CD4-positive, CD25-positive, alpha-beta regulatory T cell (primary cell): ENCODE measurements at regions not wholly inside any gene's neighbourhood (a gene's known extent, or its start where the extent isn't known, plus 50 kb on each side); places are given as distances from the start of the nearest gene placed in this dataset.

Source experiments
- ATAC-seq, 2 donors: fragments of 150-1000 bp; cut with Tn5 transposase; one replicate each; pipeline ENCODE4 v1.10.0; 2021; ENCODE audit warnings: low read depth in 2 of 2, moderate number of reproducible peaks in 2 of 2, moderate library complexity in 1 of 2
- DNase-seq, 3 donors: peaks; one replicate each; pipeline versions ENCODE4 v3.0.0 to v3.0.0-alpha.2; 2012 to 2022; ENCODE audit warnings: mixed read lengths in 1 of 3
- H3K27ac ChIP-seq: one replicate; pipeline ENCODE4 v1.7.0; 2013; ENCODE audit warnings: mild to moderate bottlenecking, low read length; ENCODE audit not compliant: insufficient read depth, poor library complexity, severe bottlenecking
- H3K27me3 ChIP-seq: one replicate; pipeline ENCODE4 v1.7.0; 2013; ENCODE audit warnings: low read length; ENCODE audit not compliant: control insufficient read depth, insufficient read depth
- H3K36me3 ChIP-seq: one replicate; pipeline ENCODE4 v1.7.0; 2013; ENCODE audit warnings: mild to moderate bottlenecking, low read length, moderate library complexity; ENCODE audit not compliant: control insufficient read depth, insufficient read depth
- H3K4me1 ChIP-seq: 2 replicates; pipeline ENCODE4 v1.7.0; 2013; ENCODE audit warnings: mild to moderate bottlenecking, low read length; ENCODE audit not compliant: insufficient read depth, control insufficient read depth, poor library complexity, severe bottlenecking
- H3K4me3 ChIP-seq: one replicate; pipeline ENCODE4 v1.7.0; 2013; ENCODE audit warnings: low read depth, mild to moderate bottlenecking, low read length, moderate library complexity
- H3K9me3 ChIP-seq, 2 experiments: 1 replicate in 1 of 2; 2 replicates in 1 of 2; pipeline ENCODE4 v1.7.0; 2013; ENCODE audit warnings: low read length in 2 of 2, mild to moderate bottlenecking in 1 of 2, moderate library complexity in 1 of 2; ENCODE audit not compliant: control insufficient read depth in 2 of 2
- H3K27ac Mint-ChIP-seq, 3 donors: one replicate each; pipeline ENCODE4 v1.8.0; 2020 to 2022; ENCODE audit warnings: mild to moderate bottlenecking in 3 of 3, mixed read lengths in 3 of 3, moderate library complexity in 2 of 3
- H3K27me3 Mint-ChIP-seq: one replicate; pipeline ENCODE4 v1.8.0; 2022; ENCODE audit warnings: mild to moderate bottlenecking, mixed read lengths
- H3K36me3 Mint-ChIP-seq: one replicate; pipeline ENCODE4 v1.8.0; 2020; ENCODE audit warnings: mixed read lengths
- H3K4me1 Mint-ChIP-seq, 4 donors: one replicate each; pipeline ENCODE4 v1.8.0; 2020 to 2022; ENCODE audit warnings: mixed read lengths in 4 of 4, mild to moderate bottlenecking in 1 of 4
- H3K4me3 Mint-ChIP-seq, 4 donors: one replicate each; pipeline ENCODE4 v1.8.0; 2020 to 2022; ENCODE audit warnings: mild to moderate bottlenecking in 4 of 4, mixed read lengths in 4 of 4, moderate library complexity in 3 of 4
- H3K9me3 Mint-ChIP-seq, 7 donors: one replicate each; pipeline ENCODE4 v1.8.0; 2020 to 2022; ENCODE audit warnings: mixed read lengths in 7 of 7, mild to moderate bottlenecking in 3 of 7, moderate library complexity in 2 of 7

DNA sequence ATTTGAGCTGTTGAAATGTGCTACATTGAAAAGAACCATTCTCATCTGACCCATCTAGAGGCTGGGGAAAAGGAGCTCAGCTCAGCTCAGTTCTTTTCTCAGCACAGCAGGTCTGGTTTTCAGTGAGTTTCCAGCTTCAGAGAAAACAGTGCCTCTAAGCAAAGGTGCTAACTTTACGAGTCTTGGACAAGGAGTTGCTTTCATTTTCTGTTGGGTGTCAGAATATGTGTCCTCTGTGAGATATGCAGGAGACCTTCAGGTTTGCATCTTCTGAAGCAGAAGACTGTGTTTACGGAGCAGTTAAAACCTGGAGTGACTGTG lies 321.3 kb upstream of the USP24 start:
- H3K36me3 Mint-ChIP-seq = no peaks in the 10 kb centered on the region
- H3K4me3 Mint-ChIP-seq = no peak overlapping the region
- ATAC-seq (no peak), DNase-seq (no peak)
- no peaks in the 10 kb centered on the region for H3K27me3 Mint-ChIP-seq
- H3K9me3 Mint-ChIP-seq = peaks cover 0 to 2% (median 0%) of the 10 kb centered on the region in 7 donors
- H3K27ac Mint-ChIP-seq = no peak overlapping the region
- no peaks in the 10 kb centered on the region for H3K4me1 Mint-ChIP-seq
- H3K36me3 ChIP-seq = no peaks in the 10 kb centered on the region
- no peak overlapping the region for H3K4me3 ChIP-seq
- H3K27ac ChIP-seq = no peak overlapping the region
- H3K9me3 ChIP-seq = no peaks in the 10 kb centered on the region
- H3K27me3 ChIP-seq = no peaks in the 10 kb centered on the region
- H3K4me1 ChIP-seq = no peaks in the 10 kb centered on the region

DNA sequence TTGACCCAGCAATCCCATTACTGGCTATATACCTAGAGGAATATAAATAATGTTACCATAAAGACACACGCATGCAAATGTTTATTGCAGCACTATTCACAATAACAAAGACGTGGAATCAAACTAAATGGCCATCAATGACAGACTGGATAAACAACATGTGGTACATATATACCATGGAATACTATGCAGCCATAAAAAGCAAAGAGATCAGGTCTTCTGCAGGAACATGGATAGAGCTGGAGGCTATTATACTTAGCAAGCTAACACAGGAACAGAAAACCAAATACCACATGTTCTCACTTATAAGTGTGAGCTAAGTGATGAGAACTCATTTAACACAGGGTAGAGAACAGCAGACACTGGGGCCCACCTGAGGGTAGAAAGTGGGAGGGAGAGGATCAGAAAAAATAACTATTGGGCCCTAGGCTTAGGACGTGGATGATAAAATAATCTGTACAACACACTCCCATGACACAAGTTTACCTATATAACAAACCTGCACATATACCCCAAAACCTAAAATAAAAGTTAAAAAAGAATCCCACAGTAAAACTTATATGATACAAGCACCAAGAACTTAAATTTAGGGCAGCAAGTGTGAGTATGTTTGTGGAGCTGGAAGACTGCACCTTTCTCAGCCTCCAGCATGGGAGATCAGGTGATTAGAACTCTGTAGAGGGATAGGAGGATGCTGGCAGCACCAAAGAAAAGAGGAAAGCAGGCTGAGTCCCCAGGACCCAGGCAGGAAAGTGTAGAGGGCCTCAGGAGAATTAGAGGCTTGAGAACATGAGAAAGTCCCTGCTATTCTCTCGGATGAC lies 320.8 kb upstream of the USP24 start:
- H3K36me3 Mint-ChIP-seq = no peaks in the 10 kb centered on the region
- Histone ChIP-seq H3K4me3 (no peak overlapping the region), H3K9me3 (no peaks in the 10 kb centered on the region), H3K36me3 (no peaks in the 10 kb centered on the region), H3K27me3 (no peaks in the 10 kb centered on the region), H3K27ac (no peak overlapping the region), H3K4me1 (no peaks in the 10 kb centered on the region)
- ATAC-seq = no peak
- no peak for DNase-seq
- H3K27me3 Mint-ChIP-seq = peaks cover 1% of the 10 kb centered on the region
- no peak overlapping the region for H3K27ac Mint-ChIP-seq
- H3K4me3 Mint-ChIP-seq = no peak overlapping the region
- H3K9me3 Mint-ChIP-seq = peaks cover 0 to 2% (median 0%) of the 10 kb centered on the region in 7 donors
- H3K4me1 Mint-ChIP-seq = no peaks in the 10 kb centered on the region

DNA sequence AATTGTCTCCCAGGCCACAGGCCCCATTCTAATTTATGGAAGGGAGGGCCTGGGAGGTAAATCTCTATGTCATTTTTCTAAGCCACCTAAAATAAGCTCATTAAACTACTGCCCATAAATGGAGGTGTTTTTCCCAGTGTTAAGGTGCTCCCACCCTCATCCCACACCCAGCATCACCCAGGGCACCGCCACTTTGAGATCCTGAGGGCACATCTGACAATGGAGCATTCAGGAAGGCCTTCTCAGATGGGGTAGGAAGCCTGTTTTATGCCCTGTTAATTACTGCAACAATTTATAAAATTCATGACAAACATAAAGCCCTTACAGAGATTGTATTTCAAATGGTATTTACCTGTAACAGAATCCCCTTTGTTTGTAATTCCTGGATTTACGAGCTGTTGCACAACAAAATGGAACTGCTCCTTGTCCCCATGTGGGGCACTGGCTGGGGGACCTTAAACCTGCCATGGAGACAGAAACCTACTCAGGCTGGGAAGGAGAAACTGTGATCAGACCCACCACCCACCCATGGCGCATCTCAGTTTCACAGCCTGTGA lies 319.5 kb upstream of the USP24 start:
- no peak overlapping the region for H3K4me3 Mint-ChIP-seq
- H3K9me3 Mint-ChIP-seq = peaks cover 0 to 2% (median 0%) of the 10 kb centered on the region in 7 donors

DNA sequence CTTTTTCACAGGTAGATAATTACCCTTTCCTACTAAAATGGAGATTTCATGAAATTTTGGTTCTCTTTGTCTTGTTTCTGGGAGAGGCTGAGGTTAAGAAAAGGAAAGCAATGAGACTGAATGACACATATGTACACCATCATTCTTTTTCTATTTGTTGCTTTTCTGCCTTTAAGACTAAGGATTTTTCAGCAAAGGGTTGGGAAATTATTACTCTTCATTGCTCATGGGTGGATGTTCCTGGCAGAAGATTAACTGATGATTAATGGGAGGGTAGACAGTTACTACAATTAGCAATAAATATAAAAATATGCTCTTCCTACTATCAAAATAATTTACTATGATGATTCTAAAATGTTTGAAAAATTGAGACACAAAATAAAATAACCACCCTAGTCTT lies 316.5 kb upstream of the USP24 start:
- Mint-ChIP-seq H3K36me3 (no peaks in the 10 kb centered on the region), H3K4me1 (no peaks in the 10 kb centered on the region), H3K27me3 (peaks cover 10% of the 10 kb centered on the region), H3K27ac (no peak overlapping the region), H3K4me3 (no peak overlapping the region), H3K9me3 (peaks cover 0 to 2% (median 0%) of the 10 kb centered on the region in 7 donors)
- H3K9me3 ChIP-seq = no peaks in the 10 kb centered on the region
- ATAC-seq = no peak
- H3K27ac ChIP-seq = no peak overlapping the region
- no peaks in the 10 kb centered on the region for H3K4me1 ChIP-seq
- H3K4me3 ChIP-seq = no peak overlapping the region
- DNase-seq = no peak
- H3K36me3 ChIP-seq = no peaks in the 10 kb centered on the region
- no peaks in the 10 kb centered on the region for H3K27me3 ChIP-seq

More for the DNA sequence above, 319.5 kb upstream of the USP24 start:
- DNase-seq = no peak
- H3K27ac ChIP-seq = no peak overlapping the region
- H3K4me3 ChIP-seq = no peak overlapping the region
- no peaks in the 10 kb centered on the region for H3K36me3 ChIP-seq
- H3K9me3 ChIP-seq = no peaks in the 10 kb centered on the region
- Mint-ChIP-seq H3K36me3 (no peaks in the 10 kb centered on the region), H3K27me3 (peaks cover 4% of the 10 kb centered on the region), H3K27ac (no peak overlapping the region), H3K4me1 (no peaks in the 10 kb centered on the region)
- H3K4me1 ChIP-seq = no peaks in the 10 kb centered on the region
- ATAC-seq = no peak
- H3K27me3 ChIP-seq = no peaks in the 10 kb centered on the region

DNA sequence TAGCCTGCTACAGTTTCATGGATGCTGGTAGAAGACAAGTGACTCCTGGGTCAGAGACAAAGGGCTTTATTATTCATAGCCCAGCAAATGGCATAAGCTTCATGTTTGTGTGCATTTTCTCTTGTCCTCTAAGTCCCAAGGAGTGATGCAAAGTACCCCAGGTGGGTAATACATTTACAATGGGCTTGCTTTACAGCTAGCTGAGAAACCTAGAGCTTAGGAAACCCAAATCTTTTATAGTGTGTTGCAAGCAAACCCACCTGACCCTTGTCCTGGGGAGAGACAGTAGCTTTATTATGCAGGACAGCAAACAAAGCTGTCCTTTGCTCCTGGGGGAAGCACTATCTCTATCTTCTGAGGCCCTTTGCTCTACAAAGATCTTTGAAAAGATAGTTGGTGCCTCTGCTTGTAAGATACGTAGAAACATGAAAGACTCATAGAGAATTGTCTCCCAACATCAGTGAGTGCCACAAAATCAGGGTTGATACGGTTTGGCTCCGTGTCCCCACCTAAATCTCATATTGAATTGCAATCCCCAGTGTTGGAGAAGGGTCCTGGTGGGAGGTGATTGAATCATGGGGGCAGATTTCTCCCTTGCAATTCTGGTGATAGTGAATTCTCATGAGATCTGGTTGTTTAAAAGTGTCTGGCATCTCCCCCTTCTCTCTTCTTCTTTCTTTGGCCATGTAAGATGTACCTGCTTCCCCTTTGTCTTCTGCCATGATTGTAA lies 315.8 kb upstream of the USP24 start:
- no peak for ATAC-seq
- Histone ChIP-seq H3K9me3 (no peaks in the 10 kb centered on the region), H3K4me3 (no peak overlapping the region), H3K36me3 (no peaks in the 10 kb centered on the region), H3K27ac (no peak overlapping the region), H3K27me3 (no peaks in the 10 kb centered on the region), H3K4me1 (no peaks in the 10 kb centered on the region)
- Mint-ChIP-seq H3K27me3 (peaks cover 10% of the 10 kb centered on the region), H3K27ac (no peak overlapping the region), H3K4me3 (no peak overlapping the region), H3K4me1 (no peaks in the 10 kb centered on the region), H3K36me3 (no peaks in the 10 kb centered on the region), H3K9me3 (peaks cover 0 to 2% (median 0%) of the 10 kb centered on the region in 7 donors)
- DNase-seq = no peak

DNA sequence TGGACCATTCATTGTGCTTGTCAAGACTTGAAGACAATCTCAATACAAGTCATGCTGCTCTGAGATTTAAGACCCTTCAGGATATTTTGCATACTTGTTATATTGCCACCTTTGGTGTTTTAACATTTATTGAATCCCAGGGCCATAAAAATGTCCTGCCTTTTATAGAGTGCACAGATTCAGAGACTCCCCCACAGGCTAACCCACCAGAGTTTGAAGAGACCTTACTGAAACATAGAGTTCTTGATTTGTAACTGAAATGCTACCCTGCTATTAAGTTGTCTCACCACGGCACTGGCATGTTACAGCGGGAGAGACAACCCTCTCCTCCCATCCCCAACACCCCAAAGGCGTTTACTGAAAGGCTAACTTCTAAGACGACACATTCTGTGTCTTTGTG lies 313.9 kb upstream of the USP24 start:
- DNase-seq (no peak), ATAC-seq (no peak)
- no peaks in the 10 kb centered on the region for H3K27me3 ChIP-seq
- Mint-ChIP-seq H3K27me3 (peaks cover 10% of the 10 kb centered on the region), H3K9me3 (no peaks in the 10 kb centered on the region), H3K36me3 (no peaks in the 10 kb centered on the region), H3K27ac (no peak overlapping the region), H3K4me3 (no peak overlapping the region), H3K4me1 (no peaks in the 10 kb centered on the region)
- H3K4me3 ChIP-seq = no peak overlapping the region
- no peaks in the 10 kb centered on the region for H3K4me1 ChIP-seq
- H3K27ac ChIP-seq = no peak overlapping the region
- H3K36me3 ChIP-seq = no peaks in the 10 kb centered on the region
- H3K9me3 ChIP-seq = no peaks in the 10 kb centered on the region

DNA sequence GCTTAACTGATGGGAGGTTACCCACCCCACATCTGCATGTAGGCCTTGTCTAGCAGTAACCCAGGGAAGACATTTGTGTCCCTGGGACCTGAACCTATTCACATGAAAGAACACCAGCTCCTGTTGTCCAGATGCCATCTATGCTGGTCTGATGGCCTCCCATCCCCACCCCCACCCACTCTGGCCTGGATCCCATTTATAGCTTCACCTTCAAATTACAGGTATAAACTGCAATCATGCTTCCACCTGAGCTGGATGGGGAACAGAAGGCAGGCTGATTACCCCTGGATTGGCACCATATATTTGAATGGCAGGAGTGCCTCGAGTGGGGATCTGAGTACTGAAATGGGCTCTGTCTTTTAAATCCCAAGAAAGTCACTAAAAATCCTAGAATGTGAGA lies 312.7 kb upstream of the USP24 start:
- Histone ChIP-seq H3K9me3 (no peaks in the 10 kb centered on the region), H3K4me3 (no peak overlapping the region), H3K27me3 (no peaks in the 10 kb centered on the region), H3K4me1 (no peaks in the 10 kb centered on the region), H3K27ac (no peak overlapping the region), H3K36me3 (no peaks in the 10 kb centered on the region)
- no peak for ATAC-seq
- H3K36me3 Mint-ChIP-seq = no peaks in the 10 kb centered on the region
- no peak overlapping the region for H3K4me3 Mint-ChIP-seq
- no peaks in the 10 kb centered on the region for H3K4me1 Mint-ChIP-seq
- no peak overlapping the region for H3K27ac Mint-ChIP-seq
- H3K27me3 Mint-ChIP-seq = peaks cover 10% of the 10 kb centered on the region
- no peaks in the 10 kb centered on the region for H3K9me3 Mint-ChIP-seq
- DNase-seq = no peak
